OCI-LY7 (cell line): ENCODE measurements at regions not wholly inside any gene's neighbourhood (a gene's known extent, or its start where the extent isn't known, plus 50 kb on each side); places are given as distances from the start of the nearest gene placed in this dataset.

Experiments used
- CTCF ChIP-seq: fragments of 200-600 bp; sonication (generic); conservative IDR thresholded peaks from 2 replicates; pipeline ENCODE4 v1.5.1; 2014; ENCODE audit warnings: mild to moderate bottlenecking, antibody characterized with exemption, low read length, moderate library complexity, mixed read lengths
- EZH2phosphoT487 ChIP-seq: fragments of 200-600 bp; sonication (generic); IDR thresholded peaks from 2 replicates; pipeline ENCODE4 v1.6.1; 2018; ENCODE audit warnings: low read depth, borderline replicate concordance, mild to moderate bottlenecking, mixed run types, antibody characterized with exemption, low read length, moderate library complexity, mixed read lengths

GRCh38 chr13:106804991-106805390 is 237.1 kb upstream of the ARGLU1 start:
- TF ChIP-seq CTCF (no peak), EZH2phosphoT487 (no peak)
